ENCODE measurements at regions not wholly inside any gene's neighbourhood (a gene's known extent, or its start where the extent isn't known, plus 50 kb on each side); places are given as distances from the start of the nearest gene placed in this dataset.

DNA sequence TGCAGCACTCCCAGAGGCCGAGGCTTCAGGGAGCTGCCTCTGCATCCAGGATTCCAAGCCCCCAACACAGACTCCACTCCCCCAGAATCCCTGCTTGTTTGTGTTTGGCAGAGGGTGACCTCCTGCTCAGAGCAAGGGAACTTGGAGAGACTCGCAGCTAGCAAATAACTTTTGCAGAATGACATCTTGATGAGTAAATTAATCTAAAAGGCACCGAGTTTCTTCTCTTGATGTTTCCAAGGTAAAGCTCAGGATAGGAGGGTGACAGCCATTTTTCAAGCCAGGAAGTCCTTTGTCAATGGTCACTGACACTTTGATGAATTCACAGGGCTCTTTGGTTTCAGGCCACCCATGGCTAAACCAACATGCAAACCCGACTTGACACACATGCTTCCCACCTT lies 523.0 kb downstream of the NTRK3 start:
- no peak for DNase-seq (ENCODE audit: insufficient read length, low spot score, missing footprints)
- no peak for TF ChIP-seq CTCF (IDR thresholded peaks at IDR 0.05; ENCODE audit: extremely low read depth, low read depth, low read length)
- no peaks in the 10 kb centered on the region for H3K27me3 ChIP-seq (ENCODE audit: insufficient read depth, low read length)
- no peak overlapping the region for H3K27ac ChIP-seq (ENCODE audit: low read depth, low read length)
- H2AFZ ChIP-seq (ENCODE audit: low read length): no peak overlapping the region
- peaks cover 17% of the 10 kb centered on the region for H3K4me1 ChIP-seq (ENCODE audit: insufficient read depth, low read length)
- no peaks in the 10 kb centered on the region for H3K9me3 ChIP-seq (ENCODE audit: low read depth, low read length)
- H3K4me3 ChIP-seq (ENCODE audit: insufficient read depth, low read length): no peak overlapping the region
- H3K79me2 ChIP-seq (ENCODE audit: insufficient read depth, low read length): no peaks in the 10 kb centered on the region
- H3K36me3 ChIP-seq (ENCODE audit: insufficient read depth, low read length): no peaks in the 10 kb centered on the region
- no peaks in the 10 kb centered on the region for H4K20me1 ChIP-seq (ENCODE audit: insufficient read depth, low read length)
- H3K4me2 ChIP-seq (ENCODE audit: insufficient read depth, low read length): no peak overlapping the region

DNA sequence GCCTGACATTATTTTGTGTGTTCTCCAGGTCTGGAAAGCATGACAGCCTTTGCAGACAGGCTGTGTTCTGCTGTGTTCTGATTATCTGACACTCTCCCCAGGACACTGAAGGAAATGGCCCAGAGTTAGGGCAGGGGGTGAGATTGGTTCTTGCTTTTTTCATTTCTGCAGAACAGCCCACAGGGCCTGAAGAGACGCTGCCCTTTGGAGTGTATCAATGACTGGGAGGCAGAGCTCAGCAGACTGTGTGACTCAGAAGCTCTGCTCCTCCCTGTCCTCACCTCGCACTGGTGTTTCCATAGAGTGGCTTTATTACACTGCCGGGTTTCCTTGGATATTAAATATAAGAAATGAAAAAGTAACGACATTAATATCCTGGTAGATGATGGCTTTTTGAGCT lies 523.6 kb downstream of the NTRK3 start:
- Histone ChIP-seq H3K9me3 (ENCODE audit: low read depth, low read length) (no peaks in the 10 kb centered on the region), H2AFZ (ENCODE audit: low read length) (no peak overlapping the region), H3K4me2 (ENCODE audit: insufficient read depth, low read length) (no peak overlapping the region), H3K4me1 (ENCODE audit: insufficient read depth, low read length) (peaks cover 17% of the 10 kb centered on the region), H3K79me2 (ENCODE audit: insufficient read depth, low read length) (no peaks in the 10 kb centered on the region), H3K27ac (ENCODE audit: low read depth, low read length) (no peak overlapping the region), H3K36me3 (ENCODE audit: insufficient read depth, low read length) (no peaks in the 10 kb centered on the region), H4K20me1 (ENCODE audit: insufficient read depth, low read length) (no peaks in the 10 kb centered on the region), H3K4me3 (ENCODE audit: insufficient read depth, low read length) (no peak overlapping the region), H3K27me3 (ENCODE audit: insufficient read depth, low read length) (no peaks in the 10 kb centered on the region)
- DNase-seq (ENCODE audit: insufficient read length, low spot score, missing footprints): no peak
- no peak for TF ChIP-seq CTCF (IDR thresholded peaks at IDR 0.05; ENCODE audit: extremely low read depth, low read depth, low read length)

DNA sequence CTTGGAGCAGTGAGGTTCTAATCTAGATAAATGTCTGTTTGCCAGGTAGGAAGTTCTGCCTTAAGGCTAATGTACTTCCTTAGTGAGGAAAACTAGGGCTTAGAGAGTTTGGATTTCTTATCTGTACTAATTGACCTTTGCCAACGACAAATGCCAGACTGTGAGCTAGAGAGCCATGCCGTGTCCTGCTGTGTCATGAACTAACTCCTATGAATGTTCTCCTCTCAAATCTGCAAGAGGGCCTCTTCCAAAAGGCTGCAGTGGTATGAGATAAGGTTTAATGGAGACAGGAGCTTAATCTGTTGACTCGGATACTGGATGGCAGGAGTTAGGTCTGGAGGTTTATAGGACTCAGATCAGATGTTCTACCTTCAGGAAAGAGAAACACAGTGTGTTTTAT lies 524.9 kb downstream of the NTRK3 start:
- Histone ChIP-seq H3K9me3 (ENCODE audit: low read depth, low read length) (no peaks in the 10 kb centered on the region), H3K27ac (ENCODE audit: low read depth, low read length) (no peak overlapping the region), H3K36me3 (ENCODE audit: insufficient read depth, low read length) (no peaks in the 10 kb centered on the region), H3K4me1 (ENCODE audit: insufficient read depth, low read length) (peaks cover 11% of the 10 kb centered on the region), H2AFZ (ENCODE audit: low read length) (no peak overlapping the region), H3K4me2 (ENCODE audit: insufficient read depth, low read length) (no peak overlapping the region), H3K27me3 (ENCODE audit: insufficient read depth, low read length) (no peaks in the 10 kb centered on the region), H4K20me1 (ENCODE audit: insufficient read depth, low read length) (no peaks in the 10 kb centered on the region), H3K79me2 (ENCODE audit: insufficient read depth, low read length) (no peaks in the 10 kb centered on the region), H3K4me3 (ENCODE audit: insufficient read depth, low read length) (no peak overlapping the region)
- no peak for DNase-seq (ENCODE audit: insufficient read length, low spot score, missing footprints)
- no peak for TF ChIP-seq CTCF (IDR thresholded peaks at IDR 0.05; ENCODE audit: extremely low read depth, low read depth, low read length)

DNA sequence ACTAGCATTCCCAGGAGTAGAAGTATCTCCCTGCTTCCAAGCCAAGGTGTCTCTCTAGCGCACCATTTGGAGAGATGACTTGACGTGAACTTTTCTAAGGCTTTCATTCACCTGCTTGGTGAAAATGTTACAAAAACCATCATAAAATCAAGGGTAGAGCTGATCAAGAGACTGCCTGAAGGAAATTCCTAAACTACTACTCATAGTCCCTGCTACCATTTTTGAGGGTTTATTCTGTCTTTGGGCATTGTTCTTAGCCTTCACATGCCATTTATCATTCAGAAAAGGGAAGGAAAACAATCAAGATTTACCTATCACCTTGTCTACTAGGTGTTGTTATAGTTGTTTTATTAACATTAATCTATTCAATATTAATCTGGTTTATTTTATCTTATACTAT lies 525.8 kb downstream of the NTRK3 start:
- Histone ChIP-seq H3K36me3 (ENCODE audit: insufficient read depth, low read length) (no peaks in the 10 kb centered on the region), H3K27me3 (ENCODE audit: insufficient read depth, low read length) (no peaks in the 10 kb centered on the region), H4K20me1 (ENCODE audit: insufficient read depth, low read length) (no peaks in the 10 kb centered on the region), H3K27ac (ENCODE audit: low read depth, low read length) (no peak overlapping the region), H3K9me3 (ENCODE audit: low read depth, low read length) (no peaks in the 10 kb centered on the region), H3K79me2 (ENCODE audit: insufficient read depth, low read length) (no peaks in the 10 kb centered on the region), H2AFZ (ENCODE audit: low read length) (no peak overlapping the region), H3K4me3 (ENCODE audit: insufficient read depth, low read length) (no peak overlapping the region), H3K4me1 (ENCODE audit: insufficient read depth, low read length) (peaks cover 3% of the 10 kb centered on the region), H3K4me2 (ENCODE audit: insufficient read depth, low read length) (no peak overlapping the region)
- TF ChIP-seq CTCF (IDR thresholded peaks at IDR 0.05; ENCODE audit: extremely low read depth, low read depth, low read length): no peak
- no peak for DNase-seq (ENCODE audit: insufficient read length, low spot score, missing footprints)

Measured in osteoblast (primary cell).